Activated T-cell treated with anti-CD3 and anti-CD28 coated beads, Interleukin-2, amount 50 U/mL, for 1 hour (primary cell): ENCODE measurements at regions not wholly inside any gene's neighbourhood (a gene's known extent, or its start where the extent isn't known, plus 50 kb on each side); places are given as distances from the start of the nearest gene placed in this dataset.
"Not testable (repeated sequence)": the region's sequence is repeated elsewhere in the genome, so short reads cannot be mapped to it uniquely, and the experiment has no call there.

Experiments
- DNase-seq: peaks from one replicate; pipeline ENCODE4 v3.0.0-alpha.2; 2020

DNA sequence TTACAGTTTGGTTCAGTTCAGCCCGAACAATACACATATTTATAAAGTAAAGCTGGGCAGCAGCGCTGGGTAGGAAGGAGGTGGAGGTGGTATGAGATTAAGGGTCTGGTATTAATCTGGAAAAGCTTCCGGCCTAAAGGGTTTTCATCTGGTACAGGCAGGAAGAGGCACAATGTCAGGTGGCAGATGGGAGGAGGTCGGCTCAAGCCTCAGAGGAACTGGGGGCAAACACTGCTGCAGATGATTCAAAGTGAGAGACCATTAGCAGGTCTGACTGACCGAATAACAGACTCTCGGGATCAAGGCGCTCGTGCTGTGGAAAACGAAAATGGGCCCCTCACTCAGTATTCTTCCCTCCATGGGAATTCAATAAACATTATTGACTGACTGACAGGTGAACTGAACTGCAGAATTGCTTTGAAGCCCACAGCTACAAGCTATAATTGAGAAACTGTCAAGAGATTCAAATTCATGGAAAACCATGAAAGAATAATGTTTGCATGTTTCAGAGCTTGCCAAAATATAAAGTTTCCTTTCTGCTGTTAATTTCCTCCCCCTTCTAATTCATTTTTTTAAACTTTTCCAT is 75.3 kb downstream of the TMEM167A start:
- DNase-seq: no peak

GRCh38 chr5:83000922-83001321 is 76.3 kb downstream of the TMEM167A start:
- no peak for DNase-seq

DNA sequence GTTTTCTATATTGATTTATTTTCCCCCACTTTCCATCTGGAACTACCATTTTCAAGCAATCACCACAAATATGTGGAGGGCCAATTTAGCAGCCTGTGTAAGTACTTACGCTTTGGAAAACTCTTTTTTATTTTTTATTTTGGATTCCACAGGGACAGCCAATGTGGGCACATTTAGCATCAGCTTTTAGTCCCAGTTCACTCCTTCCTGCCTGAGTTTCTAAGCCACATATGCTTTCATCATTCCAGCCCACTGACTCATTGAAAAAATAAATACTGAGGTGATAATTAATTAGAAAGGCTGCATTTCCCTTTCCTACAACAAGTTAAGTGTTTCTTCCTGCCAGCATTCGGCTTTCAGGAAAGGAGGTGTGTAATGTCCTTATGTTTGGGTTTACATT is 76.8 kb downstream of the TMEM167A start:
- DNase-seq: no peak

GRCh38 chr5:82993416-82993815 is 83.8 kb downstream of the TMEM167A start:
- no peak for DNase-seq

DNA sequence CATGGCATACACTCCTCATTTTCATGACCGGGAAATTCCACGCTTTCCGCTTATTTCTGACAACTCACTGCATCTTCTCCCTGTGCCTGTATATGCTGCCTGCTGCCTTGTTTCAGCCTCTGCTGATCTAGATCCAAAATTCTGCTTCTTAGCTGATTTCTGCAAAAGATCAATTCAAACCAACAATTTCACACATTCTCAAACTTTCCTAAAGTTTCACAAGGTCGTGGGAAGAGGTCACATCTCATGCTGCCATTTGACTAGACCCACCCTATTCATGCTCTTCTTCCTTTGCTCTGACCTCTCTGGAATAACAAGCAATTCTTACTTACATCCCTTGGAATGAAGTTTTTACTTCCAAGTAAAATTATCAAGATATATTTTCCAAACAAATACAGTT is 84.5 kb downstream of the TMEM167A start:
- DNase-seq: no peak

GRCh38 chr5:82991678-82992323 is 85.4 kb downstream of the TMEM167A start:
- no peak for DNase-seq

DNA sequence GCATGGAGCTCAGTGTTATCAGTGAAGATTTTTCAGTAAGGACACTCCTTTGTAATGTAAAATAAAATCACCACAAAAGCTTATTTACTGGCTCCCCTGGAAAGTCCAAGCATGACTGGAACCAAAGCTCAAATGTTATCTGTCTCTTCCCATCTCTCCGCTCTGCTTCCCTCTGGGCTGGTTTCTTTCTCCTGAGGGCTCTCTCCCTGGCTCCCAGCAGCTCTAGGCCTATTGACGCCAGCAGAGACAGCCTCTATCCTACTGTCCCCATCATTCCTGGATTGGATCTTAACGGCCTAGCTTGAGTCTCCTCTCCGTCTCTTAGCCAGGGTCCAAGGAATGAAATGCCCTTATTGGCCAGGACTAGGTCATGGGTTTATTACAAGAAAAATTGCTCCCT is 86.1 kb downstream of the TMEM167A start:
- DNase-seq: no peak

DNA sequence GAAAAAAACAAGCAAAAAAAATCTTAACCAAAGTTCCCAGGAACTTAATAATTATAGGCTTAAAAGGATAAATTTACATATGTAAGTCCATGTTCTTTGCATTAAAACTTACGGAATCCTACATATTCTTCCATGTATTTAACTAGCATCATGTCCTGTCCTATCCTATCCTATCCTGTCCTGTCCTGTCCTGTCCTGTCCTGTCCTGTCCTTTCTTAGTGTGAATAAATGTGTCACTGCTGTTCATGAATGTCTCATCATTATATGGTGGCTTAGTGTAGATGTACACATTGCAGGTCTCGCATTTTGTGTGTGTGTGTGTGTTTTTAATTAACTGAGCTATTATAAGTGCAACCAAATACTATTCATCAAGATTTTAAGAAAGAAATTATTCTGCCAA is 90.0 kb downstream of the TMEM167A start:
- no peak for DNase-seq

DNA sequence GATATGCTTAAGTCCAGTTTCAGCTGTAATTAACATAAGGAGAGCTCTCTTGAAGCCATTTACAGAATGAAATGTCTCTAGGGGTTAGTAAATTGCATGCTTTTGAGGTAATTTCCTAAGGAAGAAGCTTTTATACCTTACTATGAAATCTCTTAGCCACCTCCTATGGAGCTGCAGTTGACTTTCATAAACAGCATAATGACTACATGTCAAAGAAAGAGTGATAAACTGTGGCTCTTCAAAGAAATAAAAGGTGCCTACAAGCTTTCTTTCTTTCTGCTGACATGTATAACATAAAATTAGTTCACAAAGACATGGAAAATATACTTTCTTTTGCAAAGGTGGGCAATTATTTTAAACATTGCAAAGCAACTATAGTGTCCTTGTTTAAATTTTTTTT is 90.8 kb downstream of the TMEM167A start:
- no peak for DNase-seq

DNA sequence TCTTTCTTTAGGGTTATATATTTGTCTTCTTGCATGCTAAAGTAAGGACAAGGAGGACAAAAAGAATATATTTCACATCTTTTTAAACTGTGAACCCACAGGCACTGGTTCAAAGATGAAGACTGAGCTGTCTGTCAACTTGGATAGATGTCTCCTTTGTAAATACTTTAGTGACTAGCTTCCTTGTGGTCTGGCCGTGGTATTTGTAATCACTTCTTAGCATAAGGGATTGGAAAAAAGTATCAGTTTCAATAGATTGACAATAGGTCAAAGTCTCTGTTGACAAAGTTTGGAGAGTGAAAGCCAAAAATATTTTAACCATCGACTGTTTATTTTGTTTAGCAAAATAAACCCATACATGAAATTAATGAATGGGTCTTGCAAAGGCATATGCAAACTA is 91.4 kb downstream of the TMEM167A start:
- no peak for DNase-seq

- no peak for DNase-seq
Observed at GRCh38 chr5:82984786-82985735, 92.1 kb downstream of the TMEM167A start.

DNA sequence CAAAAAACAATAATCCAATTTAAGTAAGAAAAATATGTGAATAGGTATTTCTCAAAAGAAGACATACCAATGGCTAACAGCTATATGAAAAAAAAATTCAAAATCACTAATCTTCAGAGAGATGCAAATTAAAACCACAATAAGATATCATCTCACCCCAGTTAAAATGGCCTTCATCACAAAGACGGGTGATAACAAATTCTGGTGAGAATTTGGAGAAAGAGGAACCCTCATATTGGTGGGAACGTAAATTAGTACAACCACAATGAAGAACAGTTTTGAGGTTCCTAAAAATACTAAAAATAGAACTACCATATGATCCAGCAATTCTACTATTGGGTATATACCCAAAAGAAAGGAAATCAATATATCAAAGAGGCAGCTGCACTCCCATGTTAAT is 94.3 kb downstream of the TMEM167A start:
- DNase-seq: no peak

DNA sequence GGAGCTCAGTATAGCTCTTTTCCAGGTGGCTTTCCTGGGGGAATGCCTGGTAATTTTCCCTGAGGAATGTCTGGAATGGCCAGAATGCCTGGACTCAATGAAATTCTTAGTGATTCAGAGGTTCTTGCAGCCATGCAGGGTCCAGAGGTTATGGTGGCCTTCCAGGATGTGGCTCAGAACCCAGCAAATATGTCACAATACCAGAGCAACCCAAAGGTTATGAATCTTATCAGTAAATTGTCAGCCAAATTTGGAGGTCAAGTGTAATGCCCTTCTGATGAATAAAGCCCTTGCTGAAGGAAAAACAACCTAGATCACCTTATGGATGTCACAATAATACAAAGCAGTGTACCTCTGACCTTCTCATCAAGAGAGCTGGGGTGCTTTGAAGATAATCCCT is 100.3 kb downstream of the TMEM167A start:
- DNase-seq: not testable (repeated sequence)

DNA sequence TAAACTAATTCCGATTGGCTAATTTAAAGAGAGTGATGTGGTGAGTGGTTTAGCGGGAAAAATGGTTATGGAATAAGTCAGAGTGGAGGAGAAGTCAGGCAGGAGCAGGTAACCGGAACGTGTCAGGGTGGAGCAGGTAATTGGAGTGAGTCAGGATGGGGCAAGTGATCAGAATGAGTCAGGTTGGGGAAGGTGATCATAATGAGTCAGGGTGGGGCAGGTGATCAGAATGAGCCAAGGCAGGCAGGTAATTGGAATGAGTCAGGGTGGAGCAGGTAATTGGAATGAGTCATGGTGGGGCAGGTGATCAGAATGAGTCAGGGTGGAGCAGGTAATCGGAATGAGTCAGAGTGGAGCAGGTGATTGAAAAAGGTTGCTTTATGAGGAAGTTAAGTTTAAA is 101.4 kb downstream of the TMEM167A start:
- DNase-seq: no peak

DNA sequence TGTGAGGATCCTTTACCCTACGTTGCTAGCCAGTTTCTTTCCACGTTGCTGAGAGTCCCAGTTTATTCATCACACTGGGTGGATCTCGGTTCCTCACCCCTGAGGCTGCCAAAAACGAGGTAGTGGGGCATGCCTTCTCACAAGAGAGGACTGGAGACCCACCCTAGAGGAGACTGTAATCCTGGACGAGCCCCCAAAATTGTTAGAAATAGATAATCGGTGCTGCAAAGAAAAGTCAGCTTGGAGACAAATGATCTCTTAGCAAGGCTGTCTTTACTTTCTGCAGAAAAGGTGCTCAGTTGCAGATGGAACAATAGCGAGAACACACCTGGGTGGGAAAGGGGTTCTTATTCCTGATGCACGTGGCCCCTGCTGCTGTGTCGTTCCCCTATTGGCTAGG is 101.8 kb downstream of the TMEM167A start:
- no peak for DNase-seq

DNA sequence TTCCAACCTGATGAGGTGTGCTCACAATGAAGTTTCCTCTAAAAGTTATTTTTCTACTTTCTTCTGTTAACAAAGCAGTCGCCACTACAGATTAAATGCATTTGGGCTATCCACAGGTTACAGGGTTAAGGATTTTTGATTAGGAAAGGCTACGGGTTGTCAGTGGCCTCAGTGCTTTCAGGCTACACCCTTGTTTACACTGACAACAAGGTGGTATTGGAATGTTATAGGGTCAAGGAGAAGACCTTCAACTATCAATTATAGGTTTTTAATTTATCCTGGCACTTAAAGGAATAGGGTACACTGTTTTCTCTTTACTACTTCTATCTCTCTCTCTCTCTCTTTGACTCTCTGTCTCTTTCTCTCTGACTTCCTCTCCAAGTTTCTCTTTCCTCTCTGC is 102.8 kb downstream of the TMEM167A start:
- DNase-seq: not testable (repeated sequence)

GRCh38 chr5:82971901-82972300 is 105.3 kb downstream of the TMEM167A start:
- DNase-seq: no peak

DNA sequence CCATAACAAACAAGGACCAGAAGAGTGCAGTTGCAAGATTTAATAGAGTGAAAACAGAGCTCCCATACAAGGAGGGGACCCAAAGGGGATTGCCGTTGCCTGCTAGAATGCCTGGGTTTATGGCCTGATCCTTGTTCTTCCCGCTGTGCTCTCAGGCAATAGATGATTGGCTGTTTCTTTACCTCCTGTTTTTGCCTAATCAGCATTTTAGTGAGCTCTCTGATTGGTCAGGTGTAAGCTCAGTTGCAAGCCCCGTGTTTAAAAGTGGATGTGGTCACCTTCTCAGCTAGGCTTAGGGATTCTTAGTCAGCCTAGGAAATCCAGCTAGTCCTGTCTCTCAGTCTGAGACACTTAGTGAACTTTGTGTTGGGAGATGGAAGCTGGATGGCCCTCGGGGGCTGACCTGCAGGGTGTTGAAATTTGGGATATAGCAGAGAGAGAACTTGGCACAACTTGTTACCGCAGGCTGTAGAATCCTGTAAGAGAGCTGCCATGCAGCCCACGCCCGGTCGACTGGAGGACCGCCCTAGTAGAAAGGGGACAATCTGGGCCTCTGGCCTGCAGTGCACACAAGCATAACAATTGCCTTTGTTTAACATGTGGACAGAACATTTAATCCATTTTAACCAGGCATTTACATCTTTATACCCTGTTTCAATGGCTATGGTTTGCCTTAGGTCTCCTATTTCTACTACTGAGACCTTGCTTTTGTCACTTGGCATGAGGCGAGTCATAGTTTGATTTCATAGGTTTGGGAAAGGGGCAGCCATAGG is 106.0 kb downstream of the TMEM167A start:
- not testable (repeated sequence) for DNase-seq

DNA sequence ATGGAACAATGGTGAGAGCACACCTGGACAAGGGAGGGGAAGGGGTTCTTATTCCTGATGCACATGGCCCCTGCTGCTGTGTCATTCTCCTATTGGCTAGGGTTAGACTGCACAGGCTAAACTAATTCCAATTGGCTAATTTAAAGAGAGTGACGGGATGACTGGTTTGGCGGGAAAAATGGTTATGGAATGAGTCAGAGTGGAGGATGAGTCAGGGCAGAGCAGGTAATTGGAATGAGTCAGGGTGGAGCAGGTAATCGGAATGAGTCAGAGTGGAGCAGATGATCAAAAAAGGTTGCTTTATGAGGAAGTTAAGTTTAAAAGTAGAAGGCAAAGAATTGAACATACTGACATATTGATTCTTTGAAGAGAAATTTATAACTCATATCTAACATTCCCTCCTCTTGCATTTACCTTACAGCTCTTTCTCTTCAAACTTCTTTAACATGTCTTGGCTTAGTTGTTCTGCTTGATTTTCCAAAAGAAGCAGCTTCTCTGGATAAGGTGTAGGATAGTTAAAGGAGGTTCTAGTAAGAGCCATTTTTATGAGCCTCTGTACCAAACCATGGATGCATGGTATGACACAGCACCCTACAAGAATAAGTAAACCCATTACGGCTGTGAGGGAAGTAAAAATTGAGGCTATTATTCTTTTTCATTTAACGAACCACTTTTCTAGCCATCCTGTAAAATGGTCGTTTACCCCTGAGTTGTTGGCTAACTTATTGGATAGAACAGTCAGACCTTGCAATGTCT is 107.8 kb downstream of the TMEM167A start:
- DNase-seq: not testable (repeated sequence)

DNA sequence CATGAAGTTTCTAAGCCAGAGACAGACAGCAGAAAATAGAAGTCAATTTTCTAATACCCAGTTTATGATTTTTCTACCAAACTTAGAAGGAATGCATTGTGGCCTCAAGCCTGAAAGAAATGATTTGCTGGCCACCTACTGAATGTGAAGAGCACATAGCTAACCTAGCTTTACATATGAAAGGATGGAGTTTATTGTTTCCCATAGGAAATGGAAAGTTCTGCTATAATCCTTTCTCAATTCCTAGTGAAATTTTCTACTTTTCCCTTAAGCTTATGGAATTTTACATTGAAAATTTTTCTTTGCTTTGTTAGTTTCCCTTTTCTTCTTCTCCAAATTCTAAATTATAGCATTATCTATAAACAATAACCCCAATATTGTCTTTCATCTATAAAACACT is 110.1 kb downstream of the TMEM167A start:
- DNase-seq: no peak

- DNase-seq: no peak
Observed at GRCh38 chr5:82959466-82959865, 117.7 kb downstream of the TMEM167A start.

DNA sequence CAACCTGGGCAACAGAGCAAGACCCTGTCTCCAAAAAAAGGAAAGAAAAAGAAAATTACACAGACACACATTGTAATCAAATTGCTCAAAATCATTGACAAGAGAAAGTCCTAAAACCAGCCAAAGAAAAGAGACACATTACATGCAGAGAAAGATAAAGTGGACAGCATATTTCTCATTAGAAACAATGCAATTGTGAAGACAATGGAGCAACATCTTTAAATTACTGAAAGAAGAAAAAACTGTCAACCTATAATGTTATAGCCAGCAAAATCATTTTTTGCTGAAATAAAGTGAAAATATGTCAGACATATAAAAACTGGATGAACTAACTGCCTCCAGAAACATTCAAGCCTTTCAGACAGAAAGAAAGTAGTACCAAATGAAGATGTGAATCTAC is 120.6 kb downstream of the TMEM167A start:
- DNase-seq: no peak
